Stimulated activated CD4-positive, alpha-beta T cell treated with anti-CD3 and anti-CD28 coated beads, Interleukin-4, amount 100 ng/mL, for 1 hour (primary cell): ENCODE measurements at regions not wholly inside any gene's neighbourhood (a gene's known extent, or its start where the extent isn't known, plus 50 kb on each side); places are given as distances from the start of the nearest gene placed in this dataset.
"Not testable (repeated sequence)": the region's sequence is repeated elsewhere in the genome, so short reads cannot be mapped to it uniquely, and the experiment has no call there.

Experiments used
- DNase-seq: peaks from one replicate; pipeline ENCODE4 v3.0.0-alpha.2; 2020

GRCh38 chr10:91091780-91092179 lies 128.7 kb upstream of the PCGF5 start:
- DNase-seq = no peak

DNA sequence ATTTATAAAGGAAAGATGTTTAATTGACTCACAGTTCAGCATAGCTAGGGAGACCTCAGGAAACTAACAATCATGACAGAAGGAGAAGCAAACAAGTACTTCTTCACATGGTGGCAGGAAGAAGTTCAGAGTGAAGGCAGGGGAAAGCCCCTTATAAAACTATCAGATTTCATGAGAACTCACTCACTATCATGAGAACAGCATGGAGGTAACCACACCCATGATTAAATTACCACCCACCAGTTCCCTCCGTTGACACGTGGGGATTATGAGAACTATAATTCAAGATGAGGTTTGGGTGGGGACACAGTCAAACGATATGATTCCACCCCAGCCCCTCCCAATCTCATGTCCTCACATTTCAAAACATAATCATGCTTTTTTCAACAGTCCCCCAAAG lies 124.2 kb upstream of the PCGF5 start:
- DNase-seq = no peak

GRCh38 chr10:91097313-91097712 lies 123.2 kb upstream of the PCGF5 start:
- no peak for DNase-seq

DNA sequence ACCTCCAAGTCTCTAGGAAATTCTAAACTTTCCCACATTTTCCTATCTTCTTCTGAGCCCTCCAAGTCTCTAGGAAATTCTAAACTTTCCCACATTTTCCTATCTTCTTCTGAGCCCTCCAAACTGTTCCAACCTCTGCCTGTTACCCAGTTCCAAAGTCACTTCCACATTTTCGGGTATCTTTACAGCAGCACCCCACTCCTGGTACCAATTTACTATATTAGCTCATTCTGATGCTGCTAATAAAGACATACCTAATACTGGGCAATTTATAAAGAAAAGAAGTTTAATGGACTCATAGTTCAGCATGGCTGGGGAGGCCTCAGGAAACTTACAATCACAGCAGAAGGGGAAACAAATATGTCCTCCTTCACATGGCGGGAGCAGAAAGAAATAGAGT lies 122.4 kb upstream of the PCGF5 start:
- not testable (repeated sequence) for DNase-seq

DNA sequence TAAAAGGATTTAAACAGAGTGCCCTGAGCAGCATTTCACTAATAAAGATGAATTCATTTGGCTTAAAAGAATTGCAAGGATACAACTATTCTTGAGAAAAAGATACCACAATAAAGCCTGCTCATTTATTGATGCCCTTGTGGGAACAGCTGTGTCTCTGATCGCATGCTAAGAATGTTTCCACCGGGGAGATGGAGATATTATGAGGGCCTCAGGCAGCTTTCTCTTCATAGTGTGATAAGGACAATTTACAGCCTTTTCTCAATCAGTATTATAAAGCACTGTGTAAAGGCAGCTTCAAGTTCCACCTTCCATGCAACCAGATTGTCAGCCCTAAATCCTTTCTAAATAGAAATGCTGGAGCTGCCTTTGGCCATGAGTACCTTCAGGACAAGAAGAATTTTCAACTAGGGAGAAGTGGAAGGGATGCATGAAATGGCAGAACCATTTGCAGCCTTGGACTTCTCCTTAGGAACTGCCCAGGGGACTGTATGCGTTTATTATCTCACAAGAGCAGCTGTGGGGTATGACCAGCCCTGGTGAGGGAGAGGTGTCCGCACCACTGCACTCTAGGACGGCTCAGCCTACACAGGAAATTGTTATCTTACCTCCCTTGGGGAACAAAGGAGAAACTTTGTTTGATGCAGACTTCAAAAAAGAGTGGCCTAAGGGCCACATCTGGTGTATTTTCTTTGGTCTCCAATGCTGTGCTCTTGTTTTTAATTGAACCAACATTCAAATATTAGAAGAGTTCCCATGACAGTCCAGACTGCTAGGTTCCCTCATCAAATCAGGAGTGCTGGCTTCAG lies 116.9 kb upstream of the PCGF5 start:
- no peak for DNase-seq

- no peak for DNase-seq
Observed at GRCh38 chr10:91104193-91105041, 116.0 kb upstream of the PCGF5 start.

- DNase-seq = no peak
Observed at GRCh38 chr10:91105269-91105668, 115.2 kb upstream of the PCGF5 start.

- no peak for DNase-seq
Observed at GRCh38 chr10:91108820-91109219, 111.6 kb upstream of the PCGF5 start.

GRCh38 chr10:91111060-91111459 lies 109.4 kb upstream of the PCGF5 start:
- no peak for DNase-seq

DNA sequence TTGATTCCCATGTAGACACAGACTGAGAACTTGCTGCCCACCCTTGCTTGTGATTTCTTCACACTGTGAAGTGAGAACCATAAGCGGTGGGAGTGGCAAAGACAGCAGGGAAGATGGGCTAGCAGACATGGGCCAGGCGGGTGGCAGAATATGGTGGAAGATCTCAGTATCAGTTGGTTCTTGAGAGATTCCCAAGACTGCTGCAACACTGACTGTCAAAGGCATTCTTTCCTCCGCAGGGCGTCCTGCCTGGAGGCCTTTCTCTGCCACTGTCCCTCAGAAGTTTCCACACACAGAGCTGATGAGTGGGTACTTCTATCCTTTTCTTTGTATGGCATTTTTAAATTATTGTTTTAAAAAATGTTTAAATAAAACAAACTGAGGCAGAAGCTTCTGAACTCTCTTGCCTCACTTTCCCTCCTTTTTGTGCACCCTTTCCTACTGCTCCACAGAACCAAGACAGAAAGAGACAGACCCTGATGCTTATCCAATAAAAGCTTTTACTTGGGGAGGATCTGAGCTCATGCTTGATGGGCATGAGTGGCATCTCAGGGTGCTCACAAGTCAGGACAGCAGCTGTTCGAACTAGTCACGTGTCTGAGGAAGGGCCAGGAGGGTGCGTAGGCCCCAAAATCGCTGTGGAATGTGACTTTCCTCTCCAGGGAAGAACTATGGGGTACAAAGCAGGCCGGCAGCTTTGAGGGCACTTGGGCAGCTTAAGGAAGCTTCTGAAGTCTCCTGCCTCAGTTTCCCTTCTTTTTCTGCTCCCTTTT lies 104.7 kb upstream of the PCGF5 start:
- DNase-seq = no peak

- DNase-seq = no peak
Observed at GRCh38 chr10:91117505-91117904, 103.0 kb upstream of the PCGF5 start.

GRCh38 chr10:91120348-91120747 lies 100.1 kb upstream of the PCGF5 start:
- no peak for DNase-seq

DNA sequence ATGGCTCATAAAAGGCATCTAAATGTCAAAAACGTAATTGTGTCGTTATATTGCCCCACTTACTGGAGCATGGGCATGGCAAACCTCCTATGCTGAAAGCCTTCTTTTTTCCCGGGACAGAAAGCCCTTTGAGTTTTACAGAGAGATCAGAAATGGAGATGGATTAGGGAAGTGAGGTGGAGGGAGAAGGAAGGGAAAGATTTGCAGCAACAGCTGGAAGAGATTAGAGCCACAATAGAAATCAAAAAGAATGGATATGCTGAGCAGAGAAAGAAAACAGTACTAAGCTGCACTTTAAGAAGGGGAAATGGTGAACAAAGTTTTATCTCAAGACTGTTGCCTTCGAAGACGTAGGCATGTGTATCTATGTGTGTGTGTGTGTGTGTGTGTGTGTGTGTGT lies 97.2 kb upstream of the PCGF5 start:
- DNase-seq = no peak

GRCh38 chr10:91124016-91124415 lies 96.4 kb upstream of the PCGF5 start:
- no peak for DNase-seq

DNA sequence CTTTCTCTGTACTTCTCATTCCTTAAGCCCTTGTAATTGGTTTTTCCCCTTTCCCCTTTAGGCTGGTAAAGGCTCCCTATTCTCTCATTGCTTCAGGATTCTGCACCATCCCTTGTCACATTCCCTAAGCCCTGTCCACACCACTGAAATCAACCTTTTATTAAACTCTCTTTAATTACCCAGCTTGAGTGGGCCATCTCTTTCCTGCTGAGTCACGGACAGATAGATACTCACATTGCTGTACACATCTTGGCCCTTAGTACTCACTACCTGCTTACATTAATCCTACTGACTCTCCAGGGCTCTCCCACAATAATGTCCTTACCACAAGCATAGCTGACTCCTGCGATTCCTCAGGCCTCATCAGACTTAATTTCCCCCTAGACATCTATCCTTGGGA lies 94.0 kb upstream of the PCGF5 start:
- no peak for DNase-seq

DNA sequence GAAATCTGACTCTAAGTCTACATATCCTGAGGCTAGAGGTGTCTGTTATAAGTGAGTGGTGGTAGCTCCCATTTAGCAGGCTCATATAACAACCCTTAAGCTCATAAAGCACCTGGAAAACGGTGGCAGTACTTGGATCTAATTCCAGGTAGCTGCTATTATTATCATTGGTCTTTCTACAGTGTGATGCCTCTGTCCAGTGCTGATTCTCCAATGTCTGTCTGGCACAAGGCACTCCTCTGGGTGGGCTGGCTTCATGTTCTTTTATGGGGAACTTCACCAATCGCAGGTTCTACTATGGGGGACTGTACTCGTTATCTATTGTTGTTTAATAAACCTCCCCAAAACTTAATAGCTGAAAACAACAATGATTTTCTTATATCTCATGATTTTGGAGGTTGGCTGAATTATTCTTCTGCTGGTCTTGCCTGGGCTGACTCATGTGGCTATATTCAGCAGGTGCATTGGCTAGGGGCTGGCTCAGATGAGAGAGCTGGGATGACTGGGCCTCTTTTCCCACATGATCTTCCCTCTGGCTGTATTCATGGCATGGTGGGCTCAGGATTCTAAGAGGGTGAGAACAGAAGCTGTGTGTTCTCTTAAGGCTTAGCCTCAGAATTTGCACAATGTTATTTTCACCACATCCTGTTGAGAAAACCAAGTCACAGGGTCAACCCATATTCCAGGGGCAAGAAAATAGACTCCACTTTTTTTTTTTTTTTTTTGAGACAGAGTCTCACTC lies 93.0 kb upstream of the PCGF5 start:
- DNase-seq = no peak

DNA sequence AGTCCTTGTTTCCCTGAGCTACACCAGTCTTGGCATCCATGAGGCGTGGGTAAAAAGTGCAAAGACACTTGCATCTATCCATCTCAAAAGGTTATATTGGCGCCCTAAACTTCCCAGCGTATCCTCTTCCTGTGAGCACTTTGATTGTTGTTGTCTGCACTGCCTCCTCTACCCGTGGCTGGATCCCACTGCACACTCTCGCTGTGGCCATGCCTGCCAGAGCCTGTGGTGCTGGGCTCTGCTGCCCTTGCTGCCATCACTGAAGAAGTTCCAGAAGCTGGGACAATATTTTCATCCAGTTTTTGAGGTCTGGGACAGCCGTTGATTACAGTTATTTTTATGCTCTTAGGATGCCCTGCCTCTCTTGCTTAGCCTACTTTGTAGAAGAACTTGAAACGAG lies 85.3 kb upstream of the PCGF5 start:
- DNase-seq = no peak

DNA sequence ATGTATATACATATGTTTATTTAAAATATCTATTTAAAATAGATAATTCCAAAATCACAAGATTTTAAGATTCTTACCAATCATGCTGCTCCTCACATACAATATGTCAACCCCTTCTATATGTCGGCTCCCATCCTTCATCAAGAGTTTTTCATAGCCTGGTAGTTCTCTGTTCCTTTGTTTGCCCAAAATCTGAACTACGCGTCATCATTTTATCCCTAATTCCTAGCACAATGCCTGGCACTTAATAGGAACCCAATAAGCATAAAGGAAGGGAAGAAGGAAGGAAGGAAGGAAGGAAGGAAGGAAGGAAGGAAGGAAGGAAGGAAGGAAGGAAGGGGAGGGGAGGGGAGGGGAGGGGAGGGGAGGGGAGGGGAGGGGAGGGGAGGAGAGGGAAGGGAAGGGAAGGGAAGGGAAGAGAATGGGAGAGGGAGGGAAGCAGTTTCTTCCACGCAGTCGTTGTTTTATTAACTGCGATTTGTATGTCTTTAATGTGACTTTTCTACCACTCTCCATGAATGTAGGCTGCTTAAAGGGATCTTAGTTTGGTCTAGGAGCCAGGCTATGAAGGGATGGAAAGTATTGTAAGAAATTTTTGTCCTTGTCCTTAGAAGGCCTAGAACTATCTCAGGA lies 83.3 kb upstream of the PCGF5 start:
- DNase-seq = no peak

DNA sequence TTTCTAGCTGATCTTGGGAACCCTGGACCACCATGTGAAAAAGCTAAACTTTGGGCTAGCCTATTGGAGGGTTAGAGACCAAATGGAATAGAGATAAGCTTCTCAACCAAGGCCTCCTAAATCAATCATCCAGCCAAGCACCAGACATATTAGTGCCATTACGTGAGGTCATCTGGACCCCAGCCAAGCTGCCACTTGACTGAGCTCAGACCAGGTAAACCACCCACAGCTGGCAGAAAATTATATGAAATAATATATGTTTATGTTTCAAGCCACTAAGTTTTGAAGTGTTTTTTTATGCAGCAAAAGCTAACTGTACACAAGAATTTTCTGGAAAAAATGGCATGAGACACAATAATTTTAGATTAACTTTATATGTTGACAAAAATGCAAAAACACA lies 82.6 kb upstream of the PCGF5 start:
- DNase-seq = no peak

GRCh38 chr10:91140995-91141549 lies 79.4 kb upstream of the PCGF5 start:
- no peak for DNase-seq

DNA sequence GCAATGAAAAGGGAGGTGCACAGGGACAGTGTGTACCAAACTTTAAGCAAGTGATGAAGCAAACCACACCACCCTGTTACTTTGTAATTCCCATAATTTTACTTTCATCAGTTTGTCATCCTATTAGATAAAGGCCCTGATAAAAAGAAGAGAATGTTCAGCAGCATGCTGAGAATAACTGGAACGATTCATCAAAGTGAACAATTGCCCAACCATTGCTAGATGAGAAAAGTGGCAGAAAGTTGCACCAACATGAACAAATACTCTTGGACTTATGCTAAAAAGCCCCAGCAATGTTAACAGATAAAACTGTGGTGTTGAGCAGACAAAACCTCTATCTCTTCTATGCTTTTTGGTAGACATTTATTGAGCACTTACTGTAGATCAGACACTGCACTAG lies 75.5 kb upstream of the PCGF5 start:
- no peak for DNase-seq

DNA sequence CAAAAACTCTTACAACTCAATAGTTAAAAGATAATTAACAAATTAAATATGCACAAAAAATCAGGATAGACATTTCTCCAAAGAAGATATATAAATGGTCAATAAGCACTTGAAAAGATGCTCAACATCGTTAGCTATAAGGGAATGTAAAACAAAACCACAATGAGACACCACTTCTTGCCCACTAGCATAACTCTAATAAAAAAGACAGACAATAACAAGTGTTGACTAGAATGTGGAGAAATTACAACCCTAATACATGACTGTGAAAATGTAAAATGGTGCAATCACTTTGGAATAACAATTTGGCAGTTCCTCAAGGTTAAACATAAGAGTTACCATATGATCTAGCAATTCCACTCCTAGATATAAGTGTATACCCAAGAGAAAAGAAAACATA lies 74.3 kb upstream of the PCGF5 start:
- no peak for DNase-seq
